CD8-positive, alpha-beta memory T cell (primary cell): ENCODE measurements at regions not wholly inside any gene's neighbourhood (a gene's known extent, or its start where the extent isn't known, plus 50 kb on each side); places are given as distances from the start of the nearest gene placed in this dataset.
"Not testable (repeated sequence)": the region's sequence is repeated elsewhere in the genome, so short reads cannot be mapped to it uniquely, and the experiment has no call there.

ENCODE experiments used
- CTCF ChIA-PET: fragments of 350-600 bp; sonication (Branson Sonifier 250); formaldehyde crosslinking; loops from one replicate; lab custom pipeline; 2021; ENCODE audit warnings: antibody characterized with exemption; lab: Charles Lee
- POLR2A ChIA-PET: fragments of 350-600 bp; sonication (Branson Sonifier 250); formaldehyde crosslinking; loops from one replicate; lab custom pipeline; 2021; ENCODE audit warnings: antibody characterized with exemption; lab: Charles Lee
- DNase-seq, 5 donors: peaks; one replicate each; pipeline versions ENCODE4 v3.0.0 to v3.0.0-alpha.2; 2020 to 2022; ENCODE audit warnings: mixed read lengths in 1 of 5
- H3K27ac ChIP-seq: one replicate; pipeline ENCODE4 v1.7.0; 2013; ENCODE audit warnings: low read depth, mild to moderate bottlenecking, low read length, moderate library complexity
- H3K27me3 ChIP-seq: 2 replicates; pipeline ENCODE4 v1.7.0; 2013; ENCODE audit warnings: low read length, mild to moderate bottlenecking; ENCODE audit not compliant: insufficient read depth, poor library complexity, severe bottlenecking
- H3K36me3 ChIP-seq: 2 replicates; pipeline ENCODE4 v1.7.0; 2013; ENCODE audit warnings: mild to moderate bottlenecking, low read length, moderate library complexity; ENCODE audit not compliant: insufficient read depth
- H3K4me1 ChIP-seq: 2 replicates; pipeline ENCODE4 v1.7.0; 2013; ENCODE audit warnings: mild to moderate bottlenecking, low read length, moderate library complexity; ENCODE audit not compliant: insufficient read depth
- H3K4me3 ChIP-seq: 2 replicates; pipeline ENCODE4 v1.7.0; 2013; ENCODE audit warnings: mild to moderate bottlenecking, low read length
- H3K9me3 ChIP-seq: 2 replicates; pipeline ENCODE4 v1.7.0; 2013; ENCODE audit warnings: mild to moderate bottlenecking, low read length
- H3K27ac Mint-ChIP-seq, 8 donors: one replicate each; pipeline ENCODE4 v1.8.0; 2020 to 2021; ENCODE audit warnings: mixed read lengths in 8 of 8, mild to moderate bottlenecking in 6 of 8, inconsistent platforms in 3 of 8, moderate library complexity in 3 of 8
- H3K27me3 Mint-ChIP-seq, 2 donors: one replicate each; pipeline ENCODE4 v1.8.0; 2020 to 2021; ENCODE audit warnings: mixed read lengths in 2 of 2, mild to moderate bottlenecking in 1 of 2, moderate library complexity in 1 of 2
- H3K36me3 Mint-ChIP-seq, 3 donors: one replicate each; pipeline ENCODE4 v1.8.0; 2020 to 2021; ENCODE audit warnings: mixed read lengths in 3 of 3, inconsistent platforms in 1 of 3, mild to moderate bottlenecking in 1 of 3
- H3K4me1 Mint-ChIP-seq, 3 donors: one replicate each; pipeline ENCODE4 v1.8.0; 2020 to 2021; ENCODE audit warnings: mixed read lengths in 3 of 3, inconsistent platforms in 1 of 3, mild to moderate bottlenecking in 1 of 3
- H3K4me3 Mint-ChIP-seq, 7 donors: one replicate each; pipeline ENCODE4 v1.8.0; 2020 to 2021; ENCODE audit warnings: mixed read lengths in 7 of 7, mild to moderate bottlenecking in 6 of 7, moderate library complexity in 4 of 7, inconsistent platforms in 2 of 7
- H3K9me3 Mint-ChIP-seq, 5 donors: one replicate each; pipeline ENCODE4 v1.8.0; 2020 to 2022; ENCODE audit warnings: mixed read lengths in 5 of 5, mild to moderate bottlenecking in 3 of 5, moderate library complexity in 2 of 5, inconsistent platforms in 1 of 5

DNA sequence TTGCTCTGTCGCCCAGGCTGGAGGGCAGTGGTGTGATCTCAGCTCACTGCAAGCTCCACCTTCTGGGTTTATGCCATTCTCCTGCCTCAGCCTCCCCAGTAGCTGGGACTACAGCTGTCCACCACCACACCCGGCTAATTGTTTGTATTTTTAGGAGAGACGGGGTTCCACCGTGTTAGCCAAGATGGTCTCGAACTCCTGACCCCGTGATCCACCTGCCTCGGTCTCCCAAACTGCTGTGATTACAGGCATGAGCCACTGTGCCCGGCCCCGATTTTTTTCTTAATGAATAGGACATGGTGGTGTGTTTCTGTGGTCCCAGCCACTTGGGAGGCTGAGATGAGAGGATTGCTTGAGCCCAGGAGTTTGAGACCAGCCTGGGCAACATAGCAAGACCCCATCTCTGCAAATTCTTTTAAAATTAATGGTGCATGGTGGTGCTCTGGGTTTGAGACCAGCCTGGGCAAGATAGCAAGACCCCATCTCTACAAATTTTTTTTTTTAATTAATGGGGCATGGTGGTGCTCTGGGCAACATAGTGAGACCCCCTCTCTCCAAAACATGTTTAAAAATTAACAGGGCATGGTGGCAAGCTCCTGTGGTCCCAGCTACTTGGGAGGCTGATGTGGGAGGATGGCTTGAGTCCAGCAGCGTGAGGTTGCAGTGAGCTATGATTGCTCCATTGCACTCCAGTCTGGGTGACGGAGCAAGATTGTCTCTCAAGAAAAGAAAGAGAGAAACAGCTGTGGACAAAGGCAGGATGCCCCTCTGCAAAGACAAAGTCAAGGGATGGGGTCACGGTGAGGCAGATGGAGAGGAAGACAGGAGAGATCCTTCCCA lies 4497.2 kb upstream of the OR11H1 start:
- CTCF ChIA-PET, H3K9me3 ChIP-seq: not testable (repeated sequence)
- H3K9me3 Mint-ChIP-seq = peaks cover 41 to 77% (median 59%) of the 10 kb centered on the region in 5 donors

DNA sequence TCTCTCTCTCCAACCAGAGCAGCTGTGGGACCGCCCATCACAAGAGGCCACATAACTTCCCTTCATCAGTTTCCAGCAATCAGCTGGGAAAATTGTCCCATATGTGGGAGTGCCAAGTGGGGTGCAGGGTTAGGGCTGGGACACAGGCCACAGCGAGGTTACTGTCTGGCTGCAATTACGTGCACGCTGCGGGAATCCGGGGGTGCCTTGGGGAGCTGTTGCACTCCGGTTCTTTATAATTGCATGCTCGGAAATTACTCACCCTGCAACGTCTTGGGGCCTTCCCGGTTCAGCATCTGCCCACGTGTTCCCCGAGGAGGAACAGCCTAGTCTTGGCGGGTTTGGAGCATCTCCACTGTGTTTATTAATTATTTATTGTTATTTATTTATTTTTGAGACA lies 4495.9 kb upstream of the OR11H1 start:
- CTCF ChIA-PET, H3K4me1 Mint-ChIP-seq, POLR2A ChIA-PET, H3K36me3 ChIP-seq, H3K27me3 ChIP-seq, H3K27ac ChIP-seq, DNase-seq, H3K4me3 ChIP-seq, H3K27me3 Mint-ChIP-seq, H3K4me3 Mint-ChIP-seq, H3K27ac Mint-ChIP-seq, H3K9me3 ChIP-seq, H3K4me1 ChIP-seq: not testable (repeated sequence)
- H3K9me3 Mint-ChIP-seq = peaks cover 50 to 77% (median 68%) of the 10 kb centered on the region in 5 donors
- peaks cover 0 to 13% (median 2%) of the 10 kb centered on the region in 3 donors for H3K36me3 Mint-ChIP-seq

More for the DNA sequence above, 4497.2 kb upstream of the OR11H1 start:
- H3K27me3 ChIP-seq, H3K4me1 Mint-ChIP-seq, H3K27me3 Mint-ChIP-seq, H3K36me3 Mint-ChIP-seq, H3K36me3 ChIP-seq, H3K4me3 Mint-ChIP-seq, POLR2A ChIA-PET, H3K27ac Mint-ChIP-seq, H3K4me1 ChIP-seq, H3K27ac ChIP-seq, H3K4me3 ChIP-seq, DNase-seq: not testable (repeated sequence)

DNA sequence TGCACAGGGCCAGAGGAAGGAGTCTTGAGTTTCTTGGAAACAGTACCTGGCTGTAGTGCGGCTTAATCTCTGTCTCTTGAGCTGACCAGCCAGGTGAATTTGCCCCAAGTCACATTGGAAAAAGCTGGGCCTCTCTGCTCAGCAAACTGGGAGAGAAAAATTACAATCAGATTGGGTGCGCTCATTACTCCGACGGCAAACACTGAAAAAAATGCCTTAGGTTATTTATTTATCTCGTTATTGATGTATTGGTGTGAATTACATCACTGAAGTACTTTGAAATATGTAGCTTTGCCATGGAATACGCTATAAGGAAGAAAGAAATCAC lies 4493.4 kb upstream of the OR11H1 start:
- H3K4me1 ChIP-seq, H3K27me3 Mint-ChIP-seq, DNase-seq, H3K4me1 Mint-ChIP-seq, H3K4me3 ChIP-seq, CTCF ChIA-PET, H3K27me3 ChIP-seq, H3K4me3 Mint-ChIP-seq, H3K27ac ChIP-seq, POLR2A ChIA-PET, H3K36me3 ChIP-seq, H3K9me3 ChIP-seq: not testable (repeated sequence)
- Mint-ChIP-seq H3K27ac (peak overlapping the region in 1 of 8 donors; percentile 1), H3K9me3 (peaks cover 52 to 85% (median 77%) of the 10 kb centered on the region in 5 donors), H3K36me3 (peaks cover 0 to 13% (median 2%) of the 10 kb centered on the region in 3 donors)

DNA sequence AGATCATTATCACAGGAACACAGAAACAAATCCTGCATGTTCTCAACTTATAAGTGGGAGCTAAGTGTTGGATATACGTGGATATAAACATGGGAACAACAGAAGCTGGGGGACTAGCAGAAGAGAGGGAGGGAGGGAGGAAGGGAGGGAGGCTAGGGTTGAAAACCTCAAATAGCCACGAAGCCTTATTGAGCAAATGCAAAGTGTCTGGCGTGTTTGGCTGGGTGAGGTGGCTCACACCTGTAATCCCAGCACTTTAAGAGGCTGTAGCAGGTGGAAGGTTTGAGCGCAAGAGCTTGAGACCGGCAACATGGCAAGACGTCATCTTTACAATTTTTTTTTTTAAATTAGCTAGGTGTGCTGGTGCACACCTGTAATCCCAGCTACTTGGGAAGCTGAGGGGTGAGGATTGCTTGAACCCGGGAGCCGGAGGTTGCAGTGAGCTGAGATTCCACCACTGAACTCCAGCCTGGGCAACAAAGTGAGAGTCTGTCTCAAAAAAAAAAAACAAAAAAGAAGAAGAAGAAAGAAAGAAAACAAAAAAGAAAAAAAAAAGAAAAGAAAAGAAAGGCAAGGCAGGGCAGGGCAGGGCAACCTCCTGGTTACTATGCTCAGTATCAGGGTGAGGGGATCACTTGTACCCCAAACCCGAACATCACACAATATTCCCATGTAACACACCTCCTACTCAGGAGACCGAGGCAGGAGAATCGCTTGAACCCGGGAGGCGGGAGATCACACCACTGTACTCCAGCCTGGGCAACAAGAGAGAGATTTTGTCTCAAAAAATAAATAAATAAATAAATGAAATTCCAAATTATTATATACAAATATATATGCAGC lies 4492.7 kb upstream of the OR11H1 start:
- not testable (repeated sequence) for H3K9me3 ChIP-seq
- H3K36me3 Mint-ChIP-seq = peaks cover 0 to 13% (median 2%) of the 10 kb centered on the region in 3 donors

DNA sequence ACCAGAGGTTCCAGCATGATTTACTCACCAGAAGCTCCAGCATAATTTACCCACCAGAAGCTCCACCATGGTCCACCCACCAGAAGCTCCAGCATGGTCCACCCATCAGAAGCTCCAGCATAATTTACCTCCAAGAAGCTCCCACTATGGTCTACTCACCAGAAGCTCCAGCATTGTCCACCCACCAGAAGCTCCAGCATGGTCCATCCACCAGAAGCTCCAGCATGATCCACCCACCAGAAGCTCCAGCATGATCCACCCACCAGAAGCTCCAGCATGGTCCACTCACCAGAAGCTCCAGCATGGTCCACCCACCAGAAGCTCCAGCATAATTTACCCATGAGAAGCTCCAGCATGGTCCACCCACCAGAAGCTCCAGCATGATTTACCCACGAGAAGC lies 4490.7 kb upstream of the OR11H1 start:
- H3K9me3 ChIP-seq, H3K27me3 Mint-ChIP-seq, POLR2A ChIA-PET, H3K36me3 ChIP-seq, H3K4me3 Mint-ChIP-seq, H3K4me3 ChIP-seq, H3K27ac Mint-ChIP-seq, DNase-seq, H3K27me3 ChIP-seq, H3K4me1 Mint-ChIP-seq, CTCF ChIA-PET, H3K27ac ChIP-seq, H3K4me1 ChIP-seq: not testable (repeated sequence)
- Mint-ChIP-seq H3K36me3 (peaks cover 0 to 13% (median 2%) of the 10 kb centered on the region in 3 donors), H3K9me3 (peaks cover 56 to 86% (median 75%) of the 10 kb centered on the region in 5 donors)

More for the DNA sequence above, 4492.7 kb upstream of the OR11H1 start:
- H3K27ac Mint-ChIP-seq, H3K4me1 ChIP-seq, CTCF ChIA-PET, H3K4me3 Mint-ChIP-seq, H3K4me1 Mint-ChIP-seq, H3K4me3 ChIP-seq, DNase-seq, H3K27ac ChIP-seq, H3K36me3 ChIP-seq, POLR2A ChIA-PET, H3K27me3 ChIP-seq, H3K27me3 Mint-ChIP-seq: not testable (repeated sequence)
- H3K9me3 Mint-ChIP-seq = peaks cover 54 to 85% (median 77%) of the 10 kb centered on the region in 5 donors

DNA sequence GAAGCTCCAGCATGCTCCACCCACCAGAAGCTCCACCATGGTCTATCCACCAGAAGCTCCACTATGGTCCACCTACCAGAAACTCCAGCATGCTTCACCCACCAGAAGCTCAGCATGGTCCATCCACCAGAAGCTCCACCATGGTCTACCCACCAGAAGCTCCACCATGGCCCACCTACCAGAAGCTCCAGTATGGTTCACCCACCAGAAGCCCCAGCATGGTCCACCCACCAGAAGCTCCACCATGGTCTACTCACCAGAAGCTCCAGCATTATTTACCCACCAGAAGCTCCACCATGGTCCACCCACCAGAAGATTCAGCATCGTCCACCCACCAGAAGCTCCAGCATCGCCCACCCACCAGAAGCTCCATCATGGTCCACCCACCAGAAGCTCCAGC lies 4490.2 kb upstream of the OR11H1 start:
- H3K4me1 Mint-ChIP-seq, H3K27ac Mint-ChIP-seq, H3K36me3 ChIP-seq, H3K4me3 Mint-ChIP-seq, H3K4me1 ChIP-seq, DNase-seq, H3K4me3 ChIP-seq, H3K27me3 Mint-ChIP-seq, CTCF ChIA-PET, H3K27me3 ChIP-seq, POLR2A ChIA-PET, H3K27ac ChIP-seq: not testable (repeated sequence)
- H3K9me3 ChIP-seq = peaks cover 10% of the 10 kb centered on the region
- H3K36me3 Mint-ChIP-seq = peaks cover 0 to 13% (median 2%) of the 10 kb centered on the region in 3 donors
- peaks cover 56 to 85% (median 75%) of the 10 kb centered on the region in 5 donors for H3K9me3 Mint-ChIP-seq

DNA sequence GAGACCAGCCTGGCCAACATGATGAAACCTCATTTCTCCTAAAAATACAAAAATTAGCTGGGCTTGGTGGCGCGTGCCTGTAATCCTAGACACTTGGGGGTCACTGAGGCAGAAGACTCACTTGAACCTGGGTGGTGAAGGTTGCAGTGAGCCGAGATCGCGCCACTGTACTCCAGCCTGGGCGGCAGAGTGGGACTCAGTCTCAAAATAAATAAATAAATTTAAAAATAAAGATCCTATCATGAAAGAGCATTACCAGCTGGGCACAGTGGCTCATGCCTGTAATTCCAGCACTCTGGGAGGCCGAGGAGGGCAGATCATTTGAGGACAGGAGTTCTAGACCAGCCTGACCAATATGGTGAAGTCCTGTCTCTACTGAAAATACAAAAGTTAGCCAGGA lies 4489.2 kb upstream of the OR11H1 start:
- H3K4me1 Mint-ChIP-seq, H3K36me3 ChIP-seq, CTCF ChIA-PET, H3K27ac ChIP-seq, H3K4me3 Mint-ChIP-seq, DNase-seq, H3K4me3 ChIP-seq, H3K27me3 Mint-ChIP-seq, H3K4me1 ChIP-seq, POLR2A ChIA-PET, H3K27me3 ChIP-seq, H3K27ac Mint-ChIP-seq: not testable (repeated sequence)
- H3K9me3 Mint-ChIP-seq = peaks cover 61 to 81% (median 71%) of the 10 kb centered on the region in 5 donors
- peaks cover 10% of the 10 kb centered on the region for H3K9me3 ChIP-seq
- peaks cover 0 to 13% (median 2%) of the 10 kb centered on the region in 3 donors for H3K36me3 Mint-ChIP-seq

DNA sequence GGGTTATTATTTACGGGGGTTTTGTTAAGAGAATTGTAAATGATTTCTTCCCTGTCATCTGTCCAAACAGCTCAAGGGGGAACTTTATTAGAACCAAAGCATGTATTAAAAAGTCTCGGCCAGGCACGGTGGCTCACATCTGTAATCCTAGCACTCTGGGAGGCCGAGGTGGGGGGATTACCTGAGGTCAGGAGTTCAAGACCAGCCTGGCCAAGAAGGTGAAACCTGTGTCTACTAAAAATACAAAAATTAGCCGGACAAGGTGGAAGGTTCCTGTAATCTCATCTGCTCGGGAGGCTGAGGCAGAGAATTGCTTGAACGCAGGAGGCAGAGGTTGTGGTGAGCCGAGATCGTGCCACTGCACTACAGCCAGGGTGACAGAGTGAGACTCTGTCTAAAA lies 4486.6 kb upstream of the OR11H1 start:
- H3K9me3 Mint-ChIP-seq = peaks cover 47 to 63% (median 50%) of the 10 kb centered on the region in 5 donors
- CTCF ChIA-PET, H3K36me3 Mint-ChIP-seq: not testable (repeated sequence)

More for the DNA sequence above, 4486.6 kb upstream of the OR11H1 start:
- H3K4me3 Mint-ChIP-seq, H3K27me3 Mint-ChIP-seq, DNase-seq, H3K36me3 ChIP-seq, H3K27ac Mint-ChIP-seq, POLR2A ChIA-PET, H3K4me1 Mint-ChIP-seq, H3K9me3 ChIP-seq, H3K4me1 ChIP-seq, H3K27ac ChIP-seq, H3K4me3 ChIP-seq, H3K27me3 ChIP-seq: not testable (repeated sequence)
